WTC11 (cell line): ENCODE measurements at regions not wholly inside any gene's neighbourhood (a gene's known extent, or its start where the extent isn't known, plus 50 kb on each side); places are given as distances from the start of the nearest gene placed in this dataset.
"Not testable (repeated sequence)": the region's sequence is repeated elsewhere in the genome, so short reads cannot be mapped to it uniquely, and the experiment has no call there.

Experiments used
- ATF3 ChIP-seq: sonication (generic); formaldehyde crosslinking; conservative IDR thresholded peaks from 2 replicates; pipeline ENCODE4 v1.8.1; 2022; ENCODE audit warnings: mild to moderate bottlenecking, missing genetic modification reagents
- CREB1 ChIP-seq: sonication (generic); formaldehyde crosslinking; IDR thresholded peaks from 2 replicates; pipeline ENCODE4 v1.8.0; 2023; ENCODE audit warnings: mild to moderate bottlenecking, missing genetic modification reagents
- CTCF ChIP-seq: fragments of 200-600 bp; IDR thresholded peaks from 2 replicates; pipeline ENCODE4 v1.8.0; 2022; ENCODE audit warnings: antibody characterized with exemption
- ETV6 ChIP-seq: sonication (generic); formaldehyde crosslinking; IDR thresholded peaks from 2 replicates; pipeline ENCODE4 v1.8.1; 2022; ENCODE audit warnings: mild to moderate bottlenecking, missing genetic modification reagents
- STAT6 ChIP-seq: sonication (generic); formaldehyde crosslinking; conservative IDR thresholded peaks from 2 replicates; pipeline ENCODE4 v1.8.1; 2023; ENCODE audit warnings: mild to moderate bottlenecking, low read depth, missing genetic modification reagents, moderate library complexity
- TEAD4 ChIP-seq: sonication (generic); formaldehyde crosslinking; IDR thresholded peaks from 2 replicates; pipeline ENCODE4 v1.8.0; 2022; ENCODE audit warnings: mild to moderate bottlenecking, missing genetic modification reagents
- ZNF219 ChIP-seq: sonication (generic); formaldehyde crosslinking; IDR thresholded peaks from 2 replicates; pipeline ENCODE4 v1.8.0; 2023; ENCODE audit warnings: missing genetic modification reagents, mild to moderate bottlenecking, borderline replicate concordance
- ZNF232 ChIP-seq: sonication (generic); formaldehyde crosslinking; IDR thresholded peaks from 2 replicates; pipeline ENCODE4 v1.8.0; 2022; ENCODE audit warnings: mild to moderate bottlenecking, missing genetic modification reagents

- not testable (repeated sequence) for TF ChIP-seq CTCF; CREB1 (CRISPR knock-in tag); TEAD4 (CRISPR knock-in tag); ETV6 (CRISPR knock-in tag); ZNF232 (CRISPR knock-in tag); ZNF219 (CRISPR knock-in tag); ATF3; STAT6
Observed at GRCh38 chr7:66451713-66452112, 177.0 kb upstream of the KCTD7 start.
